Sigmoid colon (tissue), 4 donors: ENCODE measurements at regions not wholly inside any gene's neighbourhood (a gene's known extent, or its start where the extent isn't known, plus 50 kb on each side); places are given as distances from the start of the nearest gene placed in this dataset.

Experiments used
- CTCF ChIP-seq, 4 experiments: fragments of 450-650 bp in 3 of 4; fragments of 200-600 bp in 1 of 4; IDR thresholded peaks; one replicate each; pipeline ENCODE4 v1.5.1; 2016 to 2019; ENCODE audit warnings: antibody characterized with exemption in 4 of 4, mild to moderate bottlenecking in 3 of 4, moderate library complexity in 2 of 4
- EP300 ChIP-seq, 4 donors: sonication (generic); formaldehyde crosslinking; IDR thresholded peaks; one replicate each; pipeline ENCODE4 v1.6.1; 2017; ENCODE audit warnings: antibody characterized with exemption in 4 of 4
- POLR2A ChIP-seq, 2 donors: fragments of 450-650 bp; IDR thresholded peaks; one replicate each; pipeline ENCODE4 v1.6.1; 2016; ENCODE audit warnings: antibody characterized with exemption in 2 of 2, mild to moderate bottlenecking in 2 of 2, moderate library complexity in 2 of 2
- POLR2AphosphoS5 ChIP-seq, 4 donors: sonication (generic); formaldehyde crosslinking; IDR thresholded peaks; one replicate each; pipeline ENCODE4 v1.6.1; 2017; ENCODE audit warnings: antibody characterized with exemption in 4 of 4

- TF ChIP-seq POLR2AphosphoS5 (IDR thresholded peaks at IDR 0.05), result no peak
- TF ChIP-seq CTCF (IDR thresholded peaks at IDR 0.05), result no peak
- TF ChIP-seq EP300 (IDR thresholded peaks at IDR 0.05), result no peak
- no peak for TF ChIP-seq POLR2A (IDR thresholded peaks at IDR 0.05)
Measured at GRCh38 chr2:217662984-217663602, 339.7 kb downstream of the TNS1 start.
